Muscle of back (tissue), 3 donors: ENCODE measurements at regions not wholly inside any gene's neighbourhood (a gene's known extent, or its start where the extent isn't known, plus 50 kb on each side); places are given as distances from the start of the nearest gene placed in this dataset.
A peak's percentile ranks its signal among the peaks of the same experiment; 100 is the strongest.
"Not testable (repeated sequence)": the region's sequence is repeated elsewhere in the genome, so short reads cannot be mapped to it uniquely, and the experiment has no call there.

ENCODE experiments used
- DNase-seq, 3 donors: peaks; one replicate each; pipeline versions ENCODE4 v3.0.0 to v3.0.0-alpha.2; 2013

DNA sequence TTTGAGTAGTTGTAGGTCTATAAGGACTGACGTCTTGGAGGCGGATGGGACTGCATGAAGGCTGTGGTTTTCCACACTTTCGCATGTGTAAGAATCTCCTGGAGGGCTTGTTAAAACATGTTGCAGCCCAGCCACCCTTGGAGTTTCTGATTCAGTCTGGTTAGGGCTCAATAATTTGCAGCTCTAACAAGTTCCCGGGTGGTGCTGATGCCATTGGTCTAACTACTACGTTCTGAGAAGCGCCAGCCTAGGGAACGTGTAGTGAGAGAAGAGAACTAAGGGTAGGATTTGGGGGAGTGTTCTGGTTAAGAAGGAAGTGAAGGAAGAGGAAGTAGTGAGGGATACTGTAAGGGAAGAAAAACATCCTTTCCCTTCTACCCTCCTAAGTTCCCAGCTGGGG, 138.9 kb downstream of the LARP7 start:
- DNase-seq = no peak

DNA sequence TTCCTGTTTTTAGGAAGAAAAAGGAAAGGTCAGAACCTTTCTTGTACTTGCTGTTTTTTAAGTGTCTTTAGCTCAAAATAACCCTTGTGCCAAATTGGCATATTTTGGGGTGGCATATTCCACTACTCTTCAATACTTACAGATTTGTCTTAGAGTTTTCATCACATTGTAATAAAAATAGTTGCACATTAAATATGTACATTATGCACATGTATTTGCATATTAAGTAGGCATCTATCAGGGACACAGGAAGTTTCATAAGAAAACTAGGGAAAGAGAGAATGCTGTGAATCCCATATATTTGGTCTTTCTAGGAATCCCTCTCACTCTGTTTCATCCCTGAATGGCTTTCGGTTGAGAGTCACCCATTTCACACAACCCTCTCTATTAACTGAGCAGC, 139.6 kb downstream of the LARP7 start:
- no peak for DNase-seq

DNA sequence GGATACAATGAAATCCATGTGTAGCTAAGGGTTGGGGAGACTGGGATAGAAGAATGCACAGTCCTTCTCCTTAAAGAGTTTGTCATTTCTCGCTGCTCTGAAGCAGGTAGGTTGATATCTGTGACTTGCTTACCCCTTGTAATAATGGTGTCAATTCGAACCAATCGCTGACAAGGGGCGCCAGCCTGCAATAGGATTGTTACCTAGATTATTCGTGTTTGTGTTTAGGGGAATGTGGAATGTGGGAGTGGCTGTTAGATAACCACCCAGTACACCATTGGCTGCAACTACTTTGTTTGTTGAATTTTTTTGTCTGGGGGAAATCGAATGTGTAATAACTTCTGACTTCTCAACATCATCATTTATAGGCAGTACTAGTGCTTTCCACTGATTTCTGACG, 141.6 kb downstream of the LARP7 start:
- no peak for DNase-seq

DNA sequence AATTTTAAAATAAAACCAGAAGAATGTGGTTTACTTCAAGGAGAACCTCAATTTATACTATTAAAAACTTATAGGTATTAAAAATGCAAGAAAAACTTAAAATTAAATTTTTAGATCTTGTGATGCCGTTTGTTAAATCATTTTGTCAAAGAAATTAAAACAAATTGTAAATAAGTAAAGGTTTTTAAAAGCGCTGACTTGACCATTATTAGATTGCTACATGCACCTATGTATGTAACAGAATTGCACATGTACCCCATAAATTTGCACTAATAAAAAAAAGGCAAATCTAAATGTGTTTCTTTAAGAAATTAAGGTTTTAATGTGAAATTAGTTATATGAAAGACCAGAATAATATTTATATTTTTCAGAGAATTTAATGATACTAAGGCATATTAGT, 156.1 kb downstream of the LARP7 start:
- DNase-seq = no peak

DNA sequence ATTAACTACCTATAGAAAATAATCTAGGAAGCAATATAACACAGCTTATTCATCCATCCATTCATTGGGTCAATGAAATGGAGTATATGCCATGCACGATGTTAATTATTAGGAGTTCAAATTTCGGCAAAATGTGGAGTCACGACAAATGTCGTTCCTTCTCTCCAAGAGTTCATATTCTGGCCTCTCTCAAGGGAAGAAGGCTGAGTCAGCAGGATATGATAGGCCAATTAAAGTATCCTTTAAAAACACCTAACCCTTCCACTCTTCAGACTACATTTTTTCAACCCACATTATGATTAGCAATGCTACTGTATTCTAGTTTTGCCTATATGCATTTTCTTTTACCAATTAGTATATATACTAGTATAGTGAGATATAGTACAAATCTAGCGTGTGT, 163.1 kb downstream of the LARP7 start:
- no peak for DNase-seq

DNA sequence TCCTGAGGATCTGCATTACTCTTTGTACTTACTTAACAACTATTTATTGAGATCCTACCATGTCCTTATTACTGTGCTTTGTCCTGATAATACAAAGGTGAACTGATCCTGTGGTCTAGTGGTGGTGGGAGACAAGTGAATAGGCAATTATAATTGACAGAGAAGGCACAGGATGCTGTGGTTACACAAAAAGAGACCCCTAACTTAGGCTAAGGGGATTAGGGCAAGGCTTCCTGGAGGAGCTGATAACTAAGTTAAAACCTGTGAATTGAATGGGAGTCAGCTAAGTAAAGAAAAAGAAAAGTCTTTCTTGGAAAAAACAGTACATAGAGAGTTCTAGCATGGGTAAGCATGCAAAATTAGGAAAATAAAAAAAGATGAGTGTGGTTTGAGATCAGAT, 164.4 kb downstream of the LARP7 start:
- no peak for DNase-seq

DNA sequence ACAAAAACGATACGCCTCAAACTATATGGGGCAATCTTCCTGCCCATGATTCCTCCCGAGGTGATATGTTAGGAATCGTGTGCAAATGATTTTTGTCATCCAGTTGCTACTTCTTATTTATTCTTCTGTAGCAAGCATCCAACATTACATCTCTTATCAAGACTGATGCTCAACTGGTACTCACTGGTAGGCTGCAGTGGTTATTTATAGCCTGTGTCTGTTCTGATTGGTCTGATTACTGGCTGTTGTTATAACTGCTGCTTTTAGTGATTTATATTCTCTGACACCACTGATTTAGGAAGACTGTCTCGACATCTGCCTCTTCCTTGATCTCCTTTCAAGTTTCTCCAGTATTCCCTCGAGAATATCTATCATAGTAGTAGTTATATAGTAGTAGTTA, 165.8 kb downstream of the LARP7 start:
- no peak for DNase-seq

DNA sequence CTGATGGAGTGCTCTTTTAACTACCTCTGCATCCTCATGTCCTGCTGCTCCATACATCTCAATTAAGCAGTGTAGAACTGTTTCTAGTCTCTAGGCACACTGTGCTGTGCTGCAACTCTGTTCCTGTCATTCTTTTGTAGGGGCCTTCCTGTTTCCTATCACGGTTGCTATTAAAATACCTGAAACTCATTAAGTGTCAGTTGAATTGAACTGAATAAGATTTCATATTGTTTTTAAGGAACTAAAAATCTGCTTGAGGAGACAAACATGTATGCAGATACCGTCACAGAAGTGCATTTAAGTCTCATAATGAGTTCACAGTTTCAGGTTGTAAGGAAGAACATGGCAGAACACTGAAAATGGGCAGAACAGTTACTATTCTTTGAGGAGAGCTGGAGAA, 170.1 kb downstream of the LARP7 start:
- DNase-seq = no peak

DNA sequence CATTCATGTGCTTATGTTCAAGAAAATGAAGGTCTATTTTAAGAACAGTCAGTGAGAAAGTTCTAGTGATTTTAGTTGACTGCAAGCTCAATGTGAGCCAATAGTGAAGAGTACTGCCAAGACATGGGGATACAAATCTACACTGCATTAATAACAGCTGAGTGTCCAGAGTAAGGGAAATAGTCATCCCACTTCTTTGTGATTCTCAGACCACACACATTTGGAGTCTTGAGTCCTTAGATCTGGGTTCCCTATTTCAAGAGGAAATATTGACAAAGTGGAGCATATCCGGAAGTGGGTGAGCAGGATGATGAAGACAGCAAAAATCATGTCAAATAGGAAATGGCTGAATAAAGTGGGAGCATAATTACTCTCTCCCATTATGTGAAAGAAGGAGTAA, 171.1 kb downstream of the LARP7 start:
- DNase-seq = peak; percentile 37 to 80 (median 62)

DNA sequence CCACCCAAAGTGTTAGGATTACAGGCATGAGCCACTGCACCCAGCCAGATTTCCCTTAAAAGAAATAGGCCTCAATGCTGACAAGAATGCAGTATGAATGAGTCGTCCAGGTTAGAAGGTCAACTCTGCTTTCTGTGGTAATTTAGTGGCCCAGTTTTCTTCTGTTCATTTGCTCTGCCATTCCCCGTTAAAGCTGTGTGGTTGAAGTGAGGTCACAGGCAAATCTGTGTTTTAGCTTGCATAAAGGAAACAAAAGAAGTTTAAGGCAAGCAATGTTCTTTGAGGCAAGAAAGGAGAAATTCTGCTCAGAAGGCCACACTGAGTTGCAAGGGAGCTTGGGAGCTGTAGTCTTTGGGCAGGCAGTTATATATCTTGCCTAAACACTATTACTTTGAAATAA, 176.8 kb downstream of the LARP7 start:
- peak in 1 of 3 donors; percentile 17 for DNase-seq

DNA sequence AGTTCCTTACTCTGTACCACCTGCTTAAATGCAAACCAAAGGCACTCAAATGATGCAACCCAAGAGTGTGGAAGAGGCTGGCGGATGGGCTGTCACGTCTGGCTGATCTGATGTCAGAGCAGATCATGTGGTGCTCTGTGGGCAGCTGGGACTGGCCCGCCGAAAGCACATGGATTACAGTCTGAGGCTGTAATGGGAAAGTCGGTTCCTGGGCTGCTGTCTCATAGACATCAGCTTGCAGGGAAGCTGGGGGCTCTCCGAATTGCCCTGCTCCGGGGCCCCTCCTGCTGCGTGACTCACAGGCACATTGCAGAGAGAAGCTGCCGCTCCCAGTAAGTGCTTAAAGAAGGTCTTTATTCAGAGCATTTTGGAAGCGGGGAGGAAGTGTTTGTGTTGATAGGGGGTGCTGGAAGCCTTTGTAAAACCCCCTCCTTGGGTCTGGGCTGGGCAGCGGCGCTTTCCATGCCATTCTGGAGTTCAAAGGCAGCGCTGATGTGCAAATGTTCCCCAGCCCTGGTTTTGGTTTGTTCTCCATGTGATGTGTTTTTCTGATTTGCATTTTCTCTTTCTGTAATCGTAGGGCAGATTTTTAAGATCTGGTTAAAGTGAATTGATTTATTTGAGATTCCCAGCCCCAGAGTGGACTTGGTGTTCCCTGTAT, 181.1 kb downstream of the LARP7 start:
- peak; percentile 85 to 94 (median 90) for DNase-seq

DNA sequence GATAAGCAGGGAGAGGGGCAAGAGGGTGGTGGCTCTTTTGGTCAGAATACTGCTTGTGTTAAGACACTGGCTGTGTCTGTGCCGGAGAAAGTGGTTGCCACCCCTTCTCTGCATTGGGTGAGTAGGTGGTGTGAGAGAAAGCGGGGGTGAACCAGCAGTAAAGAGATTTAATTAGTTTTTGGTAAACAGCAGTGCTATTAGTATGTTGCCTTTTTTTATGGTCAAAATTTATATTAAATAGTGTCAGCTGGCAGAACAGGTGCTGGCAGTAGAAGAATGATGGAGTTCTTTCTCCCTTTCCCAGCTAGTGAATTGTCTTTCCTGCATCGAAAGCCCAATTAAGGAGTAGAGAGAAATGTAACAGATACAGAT, 181.6 kb downstream of the LARP7 start:
- DNase-seq = peak in 1 of 3 donors; percentile 24

DNA sequence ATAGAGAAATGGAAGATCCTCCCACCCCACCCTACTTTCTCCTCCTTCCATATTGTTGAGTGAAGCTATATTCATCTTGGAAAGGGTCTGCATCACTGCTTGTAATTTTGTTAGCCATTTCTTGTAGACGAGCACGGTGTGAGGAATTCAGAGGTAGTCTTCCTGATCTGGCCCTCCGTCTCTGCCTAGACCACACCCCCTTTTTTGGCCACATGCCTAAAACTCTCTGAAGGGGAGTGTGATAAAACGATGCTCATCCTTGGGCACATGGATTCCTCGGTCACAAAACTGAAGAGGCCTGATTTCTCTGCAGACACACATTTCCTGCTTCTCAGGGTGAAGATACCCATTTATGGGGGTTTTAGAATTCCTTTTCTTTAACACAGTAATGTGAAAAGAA, 182.8 kb downstream of the LARP7 start:
- DNase-seq = peak in 1 of 3 donors; percentile 15

DNA sequence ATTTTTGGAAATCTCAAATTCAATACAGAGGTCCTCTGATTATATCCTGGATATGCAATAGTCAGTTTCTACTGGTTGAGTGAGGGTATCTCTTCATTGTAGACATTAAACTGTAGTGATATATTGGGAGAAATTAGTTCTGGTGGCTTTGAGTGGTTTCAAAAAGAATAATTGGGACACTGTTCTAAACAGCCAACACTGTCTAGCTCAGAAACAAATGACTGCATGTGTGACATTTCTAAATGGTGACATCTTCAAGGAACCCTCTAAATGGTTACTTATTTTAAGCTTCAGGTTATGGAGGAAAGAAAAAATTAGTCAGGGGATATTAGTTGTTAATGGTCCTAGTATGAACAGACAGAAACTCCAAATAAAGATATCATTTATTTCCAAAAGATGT, 186.2 kb downstream of the LARP7 start:
- DNase-seq = no peak

DNA sequence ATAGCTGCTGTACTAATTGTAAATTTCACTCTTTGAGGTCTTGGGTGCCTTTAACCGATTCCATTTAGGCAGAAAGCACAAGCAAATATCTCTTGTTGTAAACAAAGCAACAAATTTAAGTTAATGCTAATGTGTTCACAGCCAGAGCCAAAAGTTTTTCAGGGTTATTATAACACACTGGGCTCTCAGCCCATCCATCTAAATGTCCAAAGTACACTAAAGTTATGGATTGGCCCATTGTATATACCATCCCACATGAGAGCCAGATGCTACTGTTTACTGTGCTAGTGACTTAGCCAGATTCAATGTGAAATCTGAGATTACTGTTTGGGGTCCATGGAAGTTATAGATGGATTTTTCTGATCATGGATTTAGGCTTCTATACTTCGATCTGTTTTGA, 186.7 kb downstream of the LARP7 start:
- DNase-seq = peak; percentile 23 to 69 (median 31)

DNA sequence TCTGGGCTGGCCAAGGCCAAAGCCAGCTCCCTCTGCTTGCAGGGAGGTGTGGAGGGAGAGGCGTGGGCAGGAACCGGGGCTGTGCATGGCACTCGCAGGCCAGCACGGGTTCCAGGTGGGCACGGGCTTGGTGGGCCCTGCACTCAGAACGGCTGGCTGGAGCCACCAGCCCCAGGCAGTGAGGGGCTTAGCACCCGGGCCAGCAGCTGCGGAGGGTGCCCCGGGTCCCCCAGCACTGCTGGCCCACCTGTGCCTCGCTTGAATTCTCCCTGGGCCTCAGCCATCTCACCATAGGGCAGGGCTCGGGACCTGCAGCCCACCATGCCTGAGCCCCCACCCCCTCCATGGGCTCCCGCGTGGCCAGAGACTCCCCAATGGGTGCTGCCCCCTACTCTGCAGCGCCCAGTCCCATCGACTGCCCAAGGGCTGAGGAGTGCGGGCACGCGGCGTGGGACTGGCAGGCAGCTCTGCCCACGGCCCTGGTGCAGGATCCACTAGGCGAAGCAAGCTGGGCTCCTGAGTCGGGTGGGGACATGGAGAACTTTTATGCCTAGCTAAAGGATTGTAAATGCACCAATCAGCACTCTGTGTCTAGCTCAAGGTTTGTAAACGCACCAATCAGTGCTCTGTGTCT, 193.9 kb downstream of the LARP7 start:
- DNase-seq = no peak

DNA sequence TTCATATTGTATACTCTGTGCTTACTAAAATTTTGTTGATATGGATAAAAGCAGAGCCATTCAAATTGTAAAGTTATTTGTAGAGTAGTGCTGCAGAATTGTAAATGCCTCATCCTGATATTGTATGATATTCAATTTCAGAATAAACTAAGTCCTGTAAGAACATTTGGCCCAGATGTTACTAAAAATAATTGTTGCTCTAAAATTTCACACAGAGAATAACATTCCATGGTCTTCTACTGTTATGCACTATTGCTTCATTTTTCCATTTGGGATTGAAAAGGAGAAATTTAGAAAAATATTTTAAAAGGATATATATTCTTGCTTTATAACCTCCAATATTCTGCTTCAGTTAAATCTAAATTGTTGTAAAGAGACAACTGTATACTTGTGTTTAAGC, 195.6 kb downstream of the LARP7 start:
- no peak for DNase-seq

DNA sequence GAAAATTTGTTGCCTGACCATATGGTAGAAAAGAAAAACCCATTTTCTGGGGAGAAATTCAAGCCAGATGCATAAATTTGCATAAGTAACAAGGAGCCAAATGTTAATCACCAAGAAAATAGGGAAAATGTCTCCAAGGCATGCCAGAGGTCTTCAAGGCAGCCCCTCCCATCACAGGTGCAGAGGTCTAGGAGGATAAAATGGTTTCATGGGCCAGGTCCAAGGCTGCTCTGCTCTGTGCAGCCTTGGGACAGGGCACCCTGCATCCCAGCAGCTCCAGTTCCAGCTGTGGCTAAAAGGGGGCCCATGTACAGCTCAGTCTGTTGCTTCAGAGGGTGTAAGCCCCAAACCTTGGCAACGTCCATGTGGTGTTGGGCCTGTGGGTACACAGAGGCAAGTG, 200.0 kb downstream of the LARP7 start:
- DNase-seq = no peak

DNA sequence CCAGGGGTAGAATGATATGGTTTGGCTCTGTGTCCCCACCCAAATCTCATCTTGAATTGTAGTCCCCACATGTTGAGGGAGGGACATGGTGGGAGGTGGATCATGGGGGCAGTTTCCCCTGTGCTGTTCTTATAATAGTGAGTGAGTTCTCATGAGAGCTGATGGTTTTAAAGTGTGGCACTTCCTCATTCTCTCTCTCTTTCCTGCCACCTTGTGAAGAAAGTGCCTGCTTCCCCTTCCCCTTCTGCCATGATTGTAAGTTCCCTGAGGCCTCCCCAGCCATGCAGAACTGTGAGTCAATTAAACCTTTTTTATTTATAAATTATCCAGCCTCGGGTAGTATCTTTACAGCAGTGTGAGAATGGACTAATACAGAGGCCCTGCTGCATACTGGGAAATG, 201.1 kb downstream of the LARP7 start:
- not testable (repeated sequence) for DNase-seq

DNA sequence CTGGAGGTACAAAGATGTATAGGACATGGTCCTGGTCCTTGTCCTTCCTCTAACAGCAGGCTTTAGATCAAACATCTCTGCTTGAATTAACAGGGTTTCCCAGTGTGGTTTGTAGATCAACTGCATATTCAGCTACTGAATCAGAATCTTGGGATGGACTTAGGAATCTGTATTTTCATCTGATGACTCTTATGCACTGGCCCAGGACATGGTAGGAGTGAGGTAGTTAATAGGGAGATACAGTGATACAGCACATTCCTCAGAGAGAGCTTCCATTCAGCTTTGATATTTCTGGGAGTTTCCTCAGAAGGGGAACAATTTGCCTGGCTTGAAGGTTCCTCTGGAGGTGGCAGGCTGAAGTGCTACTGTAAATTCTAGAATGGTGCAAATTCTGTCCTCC, 203.1 kb downstream of the LARP7 start:
- no peak for DNase-seq

DNA sequence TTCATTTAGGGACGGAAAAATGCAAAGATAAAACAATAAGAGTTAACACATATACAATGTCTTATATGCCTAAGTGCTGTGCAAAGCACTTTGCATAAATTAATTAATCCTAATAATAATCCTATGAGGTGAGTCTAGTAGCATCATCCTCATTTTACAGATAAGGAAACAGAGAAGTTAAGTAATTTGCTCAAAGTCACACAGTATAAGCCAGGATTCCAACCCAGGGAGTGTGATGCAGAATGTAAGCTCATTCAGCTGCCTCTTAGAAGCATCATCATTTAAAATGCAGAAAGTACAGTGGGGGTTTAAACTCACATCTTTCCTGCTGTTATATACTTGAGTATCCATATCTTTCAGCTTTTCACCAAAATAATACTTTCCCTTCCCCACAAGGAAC, 203.7 kb downstream of the LARP7 start:
- DNase-seq = no peak

DNA sequence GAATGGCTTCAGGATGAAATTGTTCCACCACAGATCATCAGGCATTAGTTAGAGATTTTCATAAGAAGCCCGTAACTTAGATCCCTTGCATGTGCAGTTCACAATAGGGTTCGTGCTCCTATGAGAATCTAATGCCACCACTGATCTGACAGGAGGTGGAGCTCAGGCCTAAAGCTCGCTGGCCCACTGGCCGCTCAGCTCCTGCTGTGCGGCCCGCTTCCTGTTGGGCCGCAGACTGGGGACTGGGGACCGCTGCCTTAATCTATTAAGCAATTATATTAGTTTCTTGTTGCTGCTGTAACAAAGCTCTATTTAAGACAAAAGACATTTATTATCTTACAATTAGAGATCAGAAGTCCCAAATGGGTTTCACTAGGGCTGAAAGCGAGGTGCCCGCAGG, 205.6 kb downstream of the LARP7 start:
- DNase-seq = no peak

DNA sequence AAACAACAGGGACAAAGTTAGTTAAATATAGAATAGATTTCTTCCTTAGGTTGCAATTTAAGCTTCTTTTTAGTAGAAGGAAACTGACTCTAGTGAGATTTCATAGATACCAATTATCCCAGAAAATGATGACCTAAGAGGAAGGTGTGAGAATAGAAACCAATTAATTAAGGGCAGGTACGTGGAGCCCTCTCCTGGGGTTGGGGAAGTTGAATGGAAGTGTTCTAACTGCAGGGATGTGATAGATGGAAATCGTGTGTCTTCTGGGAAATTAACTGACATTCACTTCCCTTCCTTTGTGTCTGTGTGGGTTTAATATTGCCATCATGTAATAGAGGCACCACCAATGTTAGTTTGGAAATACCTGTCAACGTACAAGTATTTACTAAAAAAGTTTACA, 204.1 kb upstream of the ANK2 start:
- DNase-seq = no peak

DNA sequence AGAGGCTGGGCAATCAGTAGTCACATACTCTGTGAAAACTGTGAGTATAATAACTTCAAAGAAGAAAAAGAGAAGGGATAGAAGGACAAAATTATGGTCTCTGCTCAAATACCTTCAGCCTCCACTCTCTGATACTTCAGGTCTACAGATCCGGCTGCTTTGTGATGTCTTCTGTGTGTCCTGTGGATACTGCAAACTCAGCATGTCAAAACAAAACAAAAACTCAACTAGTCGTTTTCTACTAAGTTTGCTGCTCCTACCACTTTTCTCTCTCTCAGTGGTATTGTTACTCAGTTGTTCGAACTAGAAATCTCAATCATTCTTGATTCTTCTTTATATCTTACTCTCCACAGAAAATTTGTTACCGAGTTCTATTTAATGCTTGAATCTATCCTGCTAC, 202.4 kb upstream of the ANK2 start:
- no peak for DNase-seq
